ENCODE measurements at regions not wholly inside any gene's neighbourhood (a gene's known extent, or its start where the extent isn't known, plus 50 kb on each side); places are given as distances from the start of the nearest gene placed in this dataset.

DNA sequence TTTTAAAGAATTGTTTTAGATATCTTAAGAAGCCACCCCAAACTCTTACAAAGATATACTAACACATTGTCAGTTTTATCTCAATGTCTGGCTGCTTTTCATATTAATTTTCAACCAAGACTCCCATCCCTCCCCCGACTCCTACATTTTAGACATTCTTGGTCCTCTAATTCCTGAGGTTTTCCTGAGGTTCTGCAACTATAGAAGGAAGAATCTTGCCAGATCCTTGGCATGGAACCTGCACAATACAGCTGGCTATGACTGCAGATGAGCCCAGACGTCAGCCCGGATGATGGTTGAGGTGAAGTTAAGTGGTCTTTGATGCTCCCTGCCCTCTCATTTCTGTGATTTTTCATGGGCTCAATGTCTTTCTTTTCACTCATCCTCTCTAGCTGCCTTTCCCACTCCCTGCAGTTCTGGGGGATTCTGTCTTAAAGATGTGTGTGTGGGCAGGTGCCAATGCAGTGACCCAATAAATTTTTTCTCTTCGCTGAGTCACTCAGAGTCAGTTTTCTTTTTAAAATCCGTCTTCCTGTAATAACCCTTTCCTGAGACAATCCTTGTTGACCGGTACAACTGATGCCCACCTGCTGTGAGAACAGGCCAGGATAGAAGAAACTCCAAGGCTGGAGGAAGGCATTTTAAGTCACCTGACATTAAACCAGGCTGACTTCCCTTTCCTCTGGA is 237.8 kb upstream of the GAS1 start:
- no peaks in the 10 kb centered on the region for H3K36me3 ChIP-seq (ENCODE audit: insufficient read depth)
- H4K20me1 ChIP-seq (replicated peaks; ENCODE audit: insufficient read depth), result no peaks in the 10 kb centered on the region
- H3K27ac ChIP-seq (ENCODE audit: low read depth), result no peak overlapping the region
- no peaks in the 10 kb centered on the region for H3K79me2 ChIP-seq (replicated peaks; ENCODE audit: insufficient read depth)
- ATAC-seq, result no peak
- H3K4me2 ChIP-seq, result no peak overlapping the region
- H3K4me1 Mint-ChIP-seq, result peaks cover 12% of the 10 kb centered on the region; the same call in 2 of the 3 replicates
- no peaks in the 10 kb centered on the region for H3K36me3 Mint-ChIP-seq (ENCODE audit: low read depth)
- H3K4me3 ChIP-seq, result no peak overlapping the region
- H3K27me3 Mint-ChIP-seq (ENCODE audit: insufficient read depth, low read depth, poor library complexity), result no peaks in the 10 kb centered on the region
- no peak for DNase-seq (ENCODE audit: low spot score)
- peaks cover 6% of the 10 kb centered on the region; the same call in 1 of the 2 replicates for H3K9me2 ChIP-seq (ENCODE audit: insufficient read depth)
- H3K4me1 ChIP-seq (ENCODE audit: insufficient read depth), result peaks cover 10% of the 10 kb centered on the region
- H2AFZ ChIP-seq, result peak overlapping the region; percentile 66; the same call in 1 of the 2 replicates
- H3K9me3 Mint-ChIP-seq, result 0 out of 3 replicates have a peak, but pooled peaks cover 4% of the 10 kb centered on the region
- no peak overlapping the region; the same call in 1 of the 2 replicates for H3K27ac Mint-ChIP-seq
- H3F3A ChIP-seq (replicated peaks; ENCODE audit: low read depth), result no peaks in the 10 kb centered on the region
- H3K4me3 Mint-ChIP-seq, result no peak overlapping the region
- TF ChIP-seq, protein P1, sequence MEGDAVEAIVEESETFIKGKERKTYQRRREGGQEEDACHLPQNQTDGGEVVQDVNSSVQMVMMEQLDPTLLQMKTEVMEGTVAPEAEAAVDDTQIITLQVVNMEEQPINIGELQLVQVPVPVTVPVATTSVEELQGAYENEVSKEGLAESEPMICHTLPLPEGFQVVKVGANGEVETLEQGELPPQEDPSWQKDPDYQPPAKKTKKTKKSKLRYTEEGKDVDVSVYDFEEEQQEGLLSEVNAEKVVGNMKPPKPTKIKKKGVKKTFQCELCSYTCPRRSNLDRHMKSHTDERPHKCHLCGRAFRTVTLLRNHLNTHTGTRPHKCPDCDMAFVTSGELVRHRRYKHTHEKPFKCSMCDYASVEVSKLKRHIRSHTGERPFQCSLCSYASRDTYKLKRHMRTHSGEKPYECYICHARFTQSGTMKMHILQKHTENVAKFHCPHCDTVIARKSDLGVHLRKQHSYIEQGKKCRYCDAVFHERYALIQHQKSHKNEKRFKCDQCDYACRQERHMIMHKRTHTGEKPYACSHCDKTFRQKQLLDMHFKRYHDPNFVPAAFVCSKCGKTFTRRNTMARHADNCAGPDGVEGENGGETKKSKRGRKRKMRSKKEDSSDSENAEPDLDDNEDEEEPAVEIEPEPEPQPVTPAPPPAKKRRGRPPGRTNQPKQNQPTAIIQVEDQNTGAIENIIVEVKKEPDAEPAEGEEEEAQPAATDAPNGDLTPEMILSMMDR (conservative IDR thresholded peaks at IDR 0.05; ENCODE audit: low read depth in 2 of 2), result no peak
- no peak for TF ChIP-seq STAT1 (IDR thresholded peaks at IDR 0.05; ENCODE audit: unreplicated experiment)
- TF ChIP-seq EZH2 (IDR thresholded peaks at IDR 0.05; ENCODE audit: low read depth, unreplicated experiment), result no peak
- no peak for TF ChIP-seq ZNF462 (CRISPR knock-in tag; IDR thresholded peaks at IDR 0.05)
- no peak for TF ChIP-seq NANOG (IDR thresholded peaks at IDR 0.05; ENCODE audit: borderline replicate concordance)
- TF ChIP-seq EZH2phosphoT487 (IDR thresholded peaks at IDR 0.05; ENCODE audit: unreplicated experiment), result no peak
- TF ChIP-seq ZNF331 (CRISPR knock-in tag; IDR thresholded peaks at IDR 0.05; ENCODE audit: low read depth), result no peak
- TF ChIP-seq REST (IDR thresholded peaks at IDR 0.05; ENCODE audit: unreplicated experiment), result no peak
- no peak for TF ChIP-seq ETS1 (IDR thresholded peaks at IDR 0.05)
- H3K27me3 ChIP-seq (ENCODE audit: insufficient read depth), result no peaks in the 10 kb centered on the region
